Activated naive CD8-positive, alpha-beta T cell (primary cell): ENCODE measurements at regions not wholly inside any gene's neighbourhood (a gene's known extent, or its start where the extent isn't known, plus 50 kb on each side); places are given as distances from the start of the nearest gene placed in this dataset.

Experiments used
- H3K27ac Mint-ChIP-seq: one replicate; pipeline ENCODE4 v1.8.0; 2021; ENCODE audit warnings: mixed read lengths
- H3K27me3 Mint-ChIP-seq: one replicate; pipeline ENCODE4 v1.8.0; 2021; ENCODE audit warnings: mixed read lengths
- H3K36me3 Mint-ChIP-seq: one replicate; pipeline ENCODE4 v1.8.0; 2021; ENCODE audit warnings: mixed read lengths
- H3K4me1 Mint-ChIP-seq: one replicate; pipeline ENCODE4 v1.8.0; 2021; ENCODE audit warnings: low read depth, mixed read lengths
- H3K4me3 Mint-ChIP-seq: one replicate; pipeline ENCODE4 v1.8.0; 2021; ENCODE audit warnings: mild to moderate bottlenecking, mixed read lengths
- H3K9me3 Mint-ChIP-seq: one replicate; pipeline ENCODE4 v1.8.0; 2021; ENCODE audit warnings: low read depth, mixed read lengths

- Mint-ChIP-seq H3K36me3 (no peaks in the 10 kb centered on the region), H3K4me1 (no peaks in the 10 kb centered on the region), H3K27ac (no peak overlapping the region), H3K4me3 (no peak overlapping the region), H3K9me3 (no peaks in the 10 kb centered on the region), H3K27me3 (peaks cover 1% of the 10 kb centered on the region)
Measured at GRCh38 chr5:112012104-112012503, 255.1 kb upstream of the NREP start.

DNA sequence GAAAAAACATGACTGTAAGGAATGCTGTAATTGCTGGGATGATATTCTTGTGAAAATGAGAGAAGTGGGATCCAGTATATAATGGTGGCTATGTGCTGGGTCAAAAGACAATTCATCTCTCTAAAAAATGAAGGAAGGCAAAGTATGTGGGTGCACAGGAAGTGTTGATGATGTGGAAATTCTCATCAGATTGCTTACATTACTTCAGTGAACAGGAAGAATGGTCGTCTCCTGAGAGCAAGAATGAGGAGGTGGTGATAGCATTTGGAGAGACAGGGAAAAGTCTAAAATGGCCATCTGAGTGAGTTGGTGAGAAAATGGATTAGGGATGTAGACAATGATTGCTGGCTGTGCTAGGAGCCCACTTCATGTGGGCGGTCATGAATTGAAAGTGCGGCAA lies 253.5 kb upstream of the NREP start:
- Mint-ChIP-seq H3K36me3 (no peaks in the 10 kb centered on the region), H3K27ac (no peak overlapping the region), H3K4me1 (no peaks in the 10 kb centered on the region), H3K9me3 (no peaks in the 10 kb centered on the region), H3K27me3 (peaks cover 1% of the 10 kb centered on the region), H3K4me3 (no peak overlapping the region)

DNA sequence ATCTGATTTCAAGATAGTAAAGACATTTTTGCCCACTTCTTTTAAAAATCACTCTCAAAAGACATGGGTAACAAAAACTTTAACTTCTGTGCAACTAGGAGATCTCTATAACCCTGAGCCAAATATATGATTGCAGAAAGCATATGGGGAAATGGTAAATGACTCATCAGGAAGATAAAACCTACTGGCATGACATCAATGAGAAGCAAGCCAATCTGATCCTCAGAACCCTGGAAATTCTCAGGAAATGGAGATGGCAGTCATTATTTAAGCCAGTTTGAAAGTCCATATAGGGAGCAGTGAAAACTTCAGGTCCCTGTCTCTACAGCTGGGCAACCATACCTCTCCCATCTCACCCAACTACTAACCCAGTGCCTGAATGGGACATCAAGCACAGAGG lies 249.7 kb upstream of the NREP start:
- Mint-ChIP-seq H3K27ac (no peak overlapping the region), H3K27me3 (no peaks in the 10 kb centered on the region), H3K4me3 (no peak overlapping the region), H3K4me1 (no peaks in the 10 kb centered on the region), H3K36me3 (no peaks in the 10 kb centered on the region), H3K9me3 (no peaks in the 10 kb centered on the region)

DNA sequence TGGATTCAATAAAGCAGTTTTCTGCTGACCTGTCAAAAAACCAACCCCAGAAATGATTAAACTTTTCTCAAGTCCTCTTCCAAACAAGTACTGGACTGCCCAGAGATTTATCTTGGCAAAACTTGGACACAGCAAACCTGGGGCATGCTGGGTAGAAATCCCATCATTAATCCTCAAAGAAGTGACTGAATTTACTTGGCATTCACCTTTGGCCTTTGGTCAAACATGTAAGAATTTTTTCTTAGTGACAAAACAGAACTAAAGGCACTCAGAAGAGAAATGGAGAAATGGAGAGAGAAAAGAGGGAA lies 248.6 kb upstream of the NREP start:
- Mint-ChIP-seq H3K4me3 (no peak overlapping the region), H3K9me3 (no peaks in the 10 kb centered on the region), H3K36me3 (no peaks in the 10 kb centered on the region), H3K27me3 (no peaks in the 10 kb centered on the region), H3K4me1 (no peaks in the 10 kb centered on the region), H3K27ac (no peak overlapping the region)

GRCh38 chr5:112004867-112005622 lies 248.1 kb upstream of the NREP start:
- Mint-ChIP-seq H3K27ac (no peak overlapping the region), H3K27me3 (no peaks in the 10 kb centered on the region), H3K9me3 (no peaks in the 10 kb centered on the region), H3K4me1 (no peaks in the 10 kb centered on the region), H3K4me3 (no peak overlapping the region), H3K36me3 (no peaks in the 10 kb centered on the region)

DNA sequence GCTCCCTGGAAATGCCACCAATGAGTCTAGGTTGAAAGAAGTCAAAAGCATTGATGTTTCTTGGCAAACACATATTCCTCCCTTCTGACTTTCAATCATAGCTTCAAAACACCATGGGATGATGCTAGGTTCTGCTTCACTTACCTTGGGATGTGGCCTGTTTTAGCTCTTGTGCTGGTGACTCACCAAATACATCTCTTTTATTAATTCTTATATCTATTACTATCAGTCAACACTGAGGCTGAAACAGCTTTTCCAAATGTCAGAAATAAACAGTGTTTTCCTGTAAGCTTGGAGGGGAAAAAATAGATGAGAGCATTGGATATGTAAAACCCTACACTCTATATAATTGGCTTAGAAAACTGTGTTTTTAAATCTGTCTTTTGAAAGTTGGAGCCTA lies 245.4 kb upstream of the NREP start:
- Mint-ChIP-seq H3K4me1 (peaks cover 2% of the 10 kb centered on the region), H3K36me3 (no peaks in the 10 kb centered on the region), H3K9me3 (no peaks in the 10 kb centered on the region), H3K27ac (no peak overlapping the region), H3K4me3 (no peak overlapping the region), H3K27me3 (peaks cover 4% of the 10 kb centered on the region)

DNA sequence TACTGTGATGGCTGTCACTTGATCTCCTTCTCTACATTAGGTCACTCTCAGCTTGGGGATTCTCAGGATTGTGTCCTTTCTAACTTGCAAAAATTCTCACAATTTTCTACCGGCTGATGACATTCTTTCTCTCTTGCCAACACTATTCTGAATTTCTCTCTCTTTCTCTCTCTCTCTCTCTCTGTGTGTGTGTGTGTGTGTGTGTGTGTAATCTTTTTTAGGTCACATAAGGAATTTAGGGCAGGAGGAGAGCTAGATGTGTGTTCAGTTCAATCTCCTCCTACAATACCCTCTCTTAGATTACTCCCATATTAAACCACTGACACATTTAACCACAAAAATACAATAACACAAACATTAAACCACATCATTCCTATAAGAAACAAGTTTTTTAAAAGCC lies 242.3 kb upstream of the NREP start:
- Mint-ChIP-seq H3K27me3 (peaks cover 7% of the 10 kb centered on the region), H3K4me1 (peaks cover 2% of the 10 kb centered on the region), H3K4me3 (no peak overlapping the region), H3K9me3 (no peaks in the 10 kb centered on the region), H3K27ac (no peak overlapping the region), H3K36me3 (no peaks in the 10 kb centered on the region)

DNA sequence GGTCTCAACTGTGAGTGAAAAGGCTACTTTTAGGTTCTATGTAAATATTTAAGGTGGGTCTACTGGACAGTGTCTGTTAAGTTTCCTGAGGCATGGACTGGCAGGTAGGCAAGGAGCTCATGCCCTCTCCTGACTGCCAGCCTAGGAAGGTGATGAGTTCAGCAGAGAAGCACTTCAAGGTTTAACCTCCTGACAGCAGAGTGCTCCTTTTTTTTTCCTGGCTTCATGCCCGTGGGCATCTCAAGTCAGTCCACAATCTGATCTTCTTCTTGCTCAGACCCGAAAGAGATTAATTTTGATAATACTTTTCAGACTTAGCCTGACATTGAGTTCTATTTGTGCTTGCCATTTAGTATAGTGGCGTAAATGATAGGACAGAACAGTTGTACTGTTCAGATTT lies 241.9 kb upstream of the NREP start:
- no peaks in the 10 kb centered on the region for H3K9me3 Mint-ChIP-seq
- no peak overlapping the region for H3K4me3 Mint-ChIP-seq
- H3K27me3 Mint-ChIP-seq: peaks cover 9% of the 10 kb centered on the region
- no peak overlapping the region for H3K27ac Mint-ChIP-seq
- H3K36me3 Mint-ChIP-seq: no peaks in the 10 kb centered on the region
- H3K4me1 Mint-ChIP-seq: peaks cover 2% of the 10 kb centered on the region

DNA sequence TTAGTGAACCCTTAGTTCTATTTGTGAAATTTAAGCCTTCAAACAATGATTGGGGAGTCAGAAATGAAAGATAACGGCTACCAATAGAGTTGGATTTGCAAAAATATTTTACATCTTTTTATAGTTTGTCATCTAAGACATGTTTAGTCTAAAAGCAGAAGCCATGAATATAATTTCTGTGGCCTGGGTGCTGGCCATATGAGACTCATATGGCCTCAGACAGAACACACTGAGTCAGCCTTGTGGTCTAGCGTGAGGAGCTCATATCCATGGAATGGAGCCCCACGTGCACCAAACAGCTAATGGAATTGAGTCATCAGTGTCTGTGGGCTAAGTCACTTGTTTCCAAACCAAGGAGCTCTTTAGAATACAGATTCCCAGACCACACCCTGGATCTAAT lies 240.7 kb upstream of the NREP start:
- no peak overlapping the region for H3K27ac Mint-ChIP-seq
- no peaks in the 10 kb centered on the region for H3K9me3 Mint-ChIP-seq
- peaks cover 2% of the 10 kb centered on the region for H3K4me1 Mint-ChIP-seq
- no peak overlapping the region for H3K4me3 Mint-ChIP-seq
- H3K27me3 Mint-ChIP-seq: peaks cover 9% of the 10 kb centered on the region
- H3K36me3 Mint-ChIP-seq: no peaks in the 10 kb centered on the region

GRCh38 chr5:111997308-111997707 lies 240.3 kb upstream of the NREP start:
- Mint-ChIP-seq H3K4me3 (no peak overlapping the region), H3K27ac (no peak overlapping the region), H3K36me3 (no peaks in the 10 kb centered on the region), H3K9me3 (no peaks in the 10 kb centered on the region), H3K27me3 (peaks cover 9% of the 10 kb centered on the region), H3K4me1 (peaks cover 2% of the 10 kb centered on the region)

DNA sequence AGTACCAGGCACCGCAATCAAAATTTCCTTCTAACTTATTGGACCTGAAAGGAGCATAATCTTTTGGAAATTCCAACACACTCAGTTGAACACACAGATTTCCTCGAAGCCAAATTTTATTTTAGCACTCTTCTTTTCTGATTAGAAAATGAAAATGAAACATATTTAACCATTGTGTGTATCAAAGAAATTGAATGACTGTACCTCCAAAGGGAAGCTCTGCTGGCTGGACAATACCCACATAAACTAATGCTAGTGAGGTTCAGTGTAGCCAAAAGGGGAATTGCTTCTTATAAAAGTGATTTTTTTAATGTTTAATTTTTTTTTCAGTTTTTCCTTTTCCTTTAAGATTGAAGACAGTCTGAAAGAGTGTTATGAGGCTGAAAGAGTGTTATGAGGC lies 239.6 kb upstream of the NREP start:
- Mint-ChIP-seq H3K27me3 (peaks cover 9% of the 10 kb centered on the region), H3K9me3 (no peaks in the 10 kb centered on the region), H3K4me3 (no peak overlapping the region), H3K36me3 (no peaks in the 10 kb centered on the region), H3K4me1 (peaks cover 2% of the 10 kb centered on the region), H3K27ac (no peak overlapping the region)

GRCh38 chr5:111995701-111996100 lies 238.7 kb upstream of the NREP start:
- H3K4me3 Mint-ChIP-seq: no peak overlapping the region
- no peaks in the 10 kb centered on the region for H3K36me3 Mint-ChIP-seq
- H3K9me3 Mint-ChIP-seq: no peaks in the 10 kb centered on the region
- H3K27ac Mint-ChIP-seq: no peak overlapping the region
- peaks cover 2% of the 10 kb centered on the region for H3K4me1 Mint-ChIP-seq
- peaks cover 9% of the 10 kb centered on the region for H3K27me3 Mint-ChIP-seq

GRCh38 chr5:111993242-111993641 lies 236.2 kb upstream of the NREP start:
- Mint-ChIP-seq H3K27me3 (peaks cover 5% of the 10 kb centered on the region), H3K9me3 (no peaks in the 10 kb centered on the region), H3K36me3 (no peaks in the 10 kb centered on the region), H3K4me3 (no peak overlapping the region), H3K4me1 (no peaks in the 10 kb centered on the region), H3K27ac (no peak overlapping the region)

DNA sequence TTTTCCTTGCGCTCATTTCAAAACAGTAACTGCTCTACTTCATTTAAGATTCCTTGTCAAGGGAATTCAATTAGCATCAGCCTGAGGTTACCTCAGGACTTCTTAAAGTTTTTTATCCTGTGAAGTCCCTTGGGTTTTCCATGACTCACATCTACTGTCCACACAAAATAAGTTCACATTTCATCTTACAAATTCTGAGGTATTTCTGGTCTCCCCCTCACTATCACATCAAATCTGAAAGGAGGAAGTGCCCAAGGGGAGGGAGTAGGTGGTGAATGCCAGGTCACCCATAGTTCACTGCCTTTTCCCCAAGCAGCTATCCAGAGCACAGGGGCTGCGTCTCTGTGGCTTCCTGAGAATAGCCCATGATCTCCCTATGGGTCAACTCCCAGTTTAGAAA lies 227.1 kb upstream of the NREP start:
- H3K27ac Mint-ChIP-seq: no peak overlapping the region
- H3K36me3 Mint-ChIP-seq: no peaks in the 10 kb centered on the region
- no peaks in the 10 kb centered on the region for H3K9me3 Mint-ChIP-seq
- no peak overlapping the region for H3K4me3 Mint-ChIP-seq
- no peaks in the 10 kb centered on the region for H3K4me1 Mint-ChIP-seq
- H3K27me3 Mint-ChIP-seq: no peaks in the 10 kb centered on the region

GRCh38 chr5:111983459-111983858 lies 226.5 kb upstream of the NREP start:
- Mint-ChIP-seq H3K4me1 (no peaks in the 10 kb centered on the region), H3K9me3 (no peaks in the 10 kb centered on the region), H3K4me3 (no peak overlapping the region), H3K27ac (no peak overlapping the region), H3K36me3 (no peaks in the 10 kb centered on the region), H3K27me3 (no peaks in the 10 kb centered on the region)

DNA sequence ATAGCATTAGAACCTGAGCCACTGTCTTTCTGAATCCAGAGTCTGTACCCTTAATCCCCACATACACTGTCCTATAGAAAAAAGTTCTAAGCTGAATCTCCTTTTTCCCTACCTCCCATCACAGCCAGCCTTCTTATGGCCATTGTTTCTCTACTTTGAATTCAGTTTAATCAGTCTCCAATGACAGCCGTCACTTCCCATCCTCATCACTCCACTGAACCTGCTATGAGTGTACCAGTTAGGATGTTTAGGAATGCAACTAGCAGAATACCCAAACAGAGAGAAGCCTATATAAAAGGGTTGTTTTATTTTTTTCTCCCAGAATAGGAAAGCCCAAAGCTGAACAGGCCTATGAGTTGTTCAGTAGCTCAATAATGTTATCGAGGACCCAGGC lies 220.4 kb upstream of the NREP start:
- H3K4me1 Mint-ChIP-seq: no peaks in the 10 kb centered on the region
- no peaks in the 10 kb centered on the region for H3K27me3 Mint-ChIP-seq
- no peak overlapping the region for H3K27ac Mint-ChIP-seq

More for the DNA sequence above, 220.4 kb upstream of the NREP start:
- Mint-ChIP-seq H3K36me3 (no peaks in the 10 kb centered on the region), H3K4me3 (no peak overlapping the region), H3K9me3 (no peaks in the 10 kb centered on the region)
